Right atrium auricular region (tissue), 2 donors: ENCODE measurements at regions not wholly inside any gene's neighbourhood (a gene's known extent, or its start where the extent isn't known, plus 50 kb on each side); places are given as distances from the start of the nearest gene placed in this dataset.
A peak's percentile ranks its signal among the peaks of the same experiment; 100 is the strongest.

Source experiments
- DNase-seq: peaks from one replicate; pipeline ENCODE4 v3.0.0-alpha.2; 2019; ENCODE audit warnings: low spot score
- H3K27ac ChIP-seq, 2 donors: fragments of 200-600 bp; sonication (generic); 1 replicate in 1 of 2; 2 replicates in 1 of 2; pipeline ENCODE4 v1.5.1; 2016 to 2019
- H3K27me3 ChIP-seq, 2 donors: fragments of 200-600 bp; sonication (generic); one replicate each; pipeline versions ENCODE4 v1.5.1 to v1.6.0; 2017 to 2019
- H3K36me3 ChIP-seq: fragments of 200-600 bp; sonication (generic); one replicate; pipeline ENCODE4 v1.5.1; 2016
- H3K4me1 ChIP-seq, 2 donors: fragments of 200-600 bp; sonication (generic); one replicate each; pipeline versions ENCODE4 v1.5.1 to v1.6.0; 2017 to 2019
- H3K4me3 ChIP-seq, 2 donors: fragments of 200-600 bp; sonication (generic); 1 replicate in 1 of 2; 2 replicates in 1 of 2; pipeline ENCODE4 v1.5.1; 2017 to 2019; ENCODE audit warnings: mild to moderate bottlenecking in 1 of 2, moderate library complexity in 1 of 2
- H3K9me3 ChIP-seq, 2 donors: fragments of 200-600 bp; sonication (generic); one replicate each; pipeline ENCODE4 v1.5.1; 2019
- CTCF ChIP-seq, 2 donors: fragments of 200-600 bp; sonication (generic); IDR thresholded peaks; one replicate each; pipeline ENCODE4 v1.5.1; 2019; ENCODE audit warnings: antibody characterized with exemption in 2 of 2

GRCh38 chr13:77829963-77830362, 88.7 kb downstream of the EDNRB start:
- H3K27me3 ChIP-seq, result no peaks in the 10 kb centered on the region
- peaks cover 0 to 7% of the 10 kb centered on the region in 2 donors for H3K4me1 ChIP-seq
- DNase-seq, result no peak
- TF ChIP-seq CTCF (IDR thresholded peaks at IDR 0.05), result no peak
- no peak overlapping the region for H3K4me3 ChIP-seq
- no peaks in the 10 kb centered on the region for H3K36me3 ChIP-seq
- H3K27ac ChIP-seq, result no peak overlapping the region
- H3K9me3 ChIP-seq, result no peaks in the 10 kb centered on the region

GRCh38 chr13:77828799-77829198, 89.8 kb downstream of the EDNRB start:
- H3K4me1 ChIP-seq, result peaks cover 0 to 7% of the 10 kb centered on the region in 2 donors
- no peaks in the 10 kb centered on the region for H3K36me3 ChIP-seq
- no peak overlapping the region for H3K4me3 ChIP-seq
- H3K27me3 ChIP-seq, result no peaks in the 10 kb centered on the region
- H3K9me3 ChIP-seq, result no peaks in the 10 kb centered on the region
- no peak for DNase-seq
- H3K27ac ChIP-seq, result no peak overlapping the region
- TF ChIP-seq CTCF (IDR thresholded peaks at IDR 0.05), result no peak

- Histone ChIP-seq H3K36me3 (no peaks in the 10 kb centered on the region), H3K4me1 (no peaks in the 10 kb centered on the region), H3K4me3 (no peak overlapping the region), H3K27me3 (no peaks in the 10 kb centered on the region), H3K27ac (no peak overlapping the region), H3K9me3 (no peaks in the 10 kb centered on the region)
- TF ChIP-seq CTCF (IDR thresholded peaks at IDR 0.05), result no peak
- no peak for DNase-seq
Measured at GRCh38 chr13:77827332-77827731, 91.3 kb downstream of the EDNRB start.

GRCh38 chr13:77820431-77821149, 98.0 kb downstream of the EDNRB start:
- Histone ChIP-seq H3K27me3 (no peaks in the 10 kb centered on the region), H3K9me3 (no peaks in the 10 kb centered on the region), H3K4me1 (no peaks in the 10 kb centered on the region), H3K27ac (no peak overlapping the region), H3K36me3 (no peaks in the 10 kb centered on the region), H3K4me3 (no peak overlapping the region)
- peak in 1 of 2 donors; percentile 25 for TF ChIP-seq CTCF (IDR thresholded peaks at IDR 0.05)
- no peak for DNase-seq

- Histone ChIP-seq H3K27me3 (no peaks in the 10 kb centered on the region), H3K27ac (no peak overlapping the region), H3K4me3 (no peak overlapping the region), H3K9me3 (no peaks in the 10 kb centered on the region), H3K4me1 (no peaks in the 10 kb centered on the region), H3K36me3 (no peaks in the 10 kb centered on the region)
- no peak for DNase-seq
- TF ChIP-seq CTCF (IDR thresholded peaks at IDR 0.05), result no peak
Measured at GRCh38 chr13:77817521-77817920, 101.1 kb downstream of the EDNRB start.

- Histone ChIP-seq H3K27ac (no peak overlapping the region), H3K9me3 (no peaks in the 10 kb centered on the region), H3K4me3 (no peak overlapping the region), H3K27me3 (no peaks in the 10 kb centered on the region), H3K36me3 (no peaks in the 10 kb centered on the region), H3K4me1 (no peaks in the 10 kb centered on the region)
- no peak for DNase-seq
- TF ChIP-seq CTCF (IDR thresholded peaks at IDR 0.05), result no peak
Measured at GRCh38 chr13:77815330-77815729, 103.3 kb downstream of the EDNRB start.
